NCI-H128 (cell line): ENCODE measurements at regions not wholly inside any gene's neighbourhood (a gene's known extent, or its start where the extent isn't known, plus 50 kb on each side); places are given as distances from the start of the nearest gene placed in this dataset.

Source experiments
- DNase-seq: peaks from one replicate; lab custom pipeline; 2025; ENCODE audit not compliant: unreplicated experiment; lab: John Stamatoyannopoulos, UW

DNA sequence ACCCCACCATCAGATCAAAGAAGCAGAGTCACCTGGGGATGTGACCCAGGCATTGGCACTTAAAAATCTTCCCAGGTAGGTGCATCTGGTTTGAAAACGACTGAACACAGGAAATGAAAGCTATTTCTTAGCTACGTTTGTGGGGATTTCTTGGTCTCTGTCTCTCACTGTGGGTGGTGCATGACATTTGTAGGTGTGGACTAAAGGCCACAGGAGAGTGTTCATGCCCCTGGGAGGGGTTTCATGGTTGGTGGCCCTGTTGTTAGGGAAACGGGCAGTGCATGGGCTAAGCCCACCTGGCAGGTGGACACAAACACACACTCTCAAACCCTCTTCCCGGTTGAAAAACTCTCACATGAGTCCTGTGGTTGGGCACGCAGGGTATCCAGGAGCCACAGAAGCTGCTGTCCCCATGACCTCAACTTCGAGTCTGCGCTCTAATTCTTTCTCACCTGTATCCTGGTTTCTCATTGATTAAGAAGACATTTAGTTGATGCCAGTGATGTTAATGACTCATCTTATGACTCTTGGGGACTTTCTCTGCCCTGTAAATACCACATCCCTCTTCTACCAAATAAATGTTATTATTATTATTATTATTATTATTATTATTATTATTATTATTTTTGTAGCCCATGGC, 119.4 kb downstream of the MRPS6 start:
- DNase-seq, result no peak

- DNase-seq, result no peak
Observed at GRCh38 chr21:34195335-34195734, 122.0 kb downstream of the MRPS6 start.

- no peak for DNase-seq
Observed at GRCh38 chr21:34196996-34197395, 123.6 kb downstream of the MRPS6 start.

DNA sequence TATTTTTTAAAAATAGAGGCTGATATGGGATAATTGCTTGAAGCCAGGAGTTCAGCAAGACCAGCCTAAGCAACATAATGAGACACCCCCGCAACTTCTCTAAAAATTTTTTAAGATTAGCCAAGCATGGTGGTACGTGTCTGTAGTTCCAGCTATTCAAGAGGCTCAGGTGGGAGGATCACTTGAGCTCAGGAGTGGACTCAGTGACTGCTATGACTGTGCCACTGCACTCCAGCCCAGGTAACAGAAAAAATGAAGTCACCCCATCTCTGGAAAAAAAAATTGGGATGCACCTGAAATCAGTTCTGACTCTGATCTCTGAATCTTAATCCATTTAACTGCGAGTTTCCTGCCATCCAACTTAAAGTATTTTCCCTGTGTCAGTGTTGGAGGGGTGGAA, 124.2 kb downstream of the MRPS6 start:
- DNase-seq, result no peak

GRCh38 chr21:34198231-34199120, 125.1 kb downstream of the MRPS6 start:
- DNase-seq, result no peak

GRCh38 chr21:34199121-34199910, 125.9 kb downstream of the MRPS6 start:
- no peak for DNase-seq

DNA sequence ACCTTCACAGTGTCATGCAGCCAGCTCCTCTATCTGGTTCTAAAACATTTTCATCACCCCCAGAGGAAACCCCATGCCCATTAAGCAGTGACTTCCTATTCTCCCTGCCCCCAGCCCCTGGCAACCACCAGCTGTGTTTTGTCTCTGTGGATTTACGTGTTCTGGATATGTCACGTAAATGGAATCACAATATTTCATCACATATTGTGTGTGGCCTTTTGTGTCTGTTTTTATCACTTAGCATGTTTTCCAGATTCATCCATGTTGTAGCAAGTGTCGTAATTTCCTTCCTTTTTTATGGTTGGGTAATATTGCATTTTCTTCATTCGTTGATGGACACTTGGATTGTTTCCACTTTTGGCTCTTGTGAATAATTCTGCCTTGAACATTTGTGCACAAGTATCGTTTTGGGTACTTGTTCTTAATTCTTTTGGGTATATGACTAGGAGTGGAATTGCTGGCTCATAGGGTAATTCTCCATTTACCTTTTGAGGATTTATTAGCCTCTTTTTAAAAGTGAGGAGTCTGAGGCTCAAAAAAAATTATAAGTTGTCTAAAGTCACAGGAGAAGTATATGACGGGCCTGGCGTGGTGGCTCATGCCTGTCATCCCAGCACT, 127.0 kb downstream of the MRPS6 start:
- DNase-seq, result no peak

DNA sequence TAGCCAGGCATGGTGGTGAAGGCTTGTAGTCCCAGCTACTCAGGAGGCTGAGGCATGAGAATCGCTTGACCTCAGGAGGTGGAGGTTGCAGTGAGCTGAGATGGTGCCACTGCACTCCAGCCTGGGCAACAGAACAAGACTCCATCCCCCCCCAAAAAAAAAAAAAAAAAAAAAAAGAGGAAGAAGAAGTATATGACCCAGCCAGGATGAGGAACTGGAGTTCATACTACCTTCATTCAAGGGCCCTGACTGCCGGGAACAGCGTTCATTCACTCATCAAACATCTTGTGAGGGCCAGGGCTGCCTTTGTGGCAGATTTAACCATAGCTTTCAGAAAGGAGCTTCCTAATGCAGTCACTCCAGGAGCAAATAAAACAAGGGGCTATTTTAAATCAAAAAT, 127.6 kb downstream of the MRPS6 start:
- no peak for DNase-seq

GRCh38 chr21:34201481-34201858, 128.1 kb downstream of the MRPS6 start:
- no peak for DNase-seq

DNA sequence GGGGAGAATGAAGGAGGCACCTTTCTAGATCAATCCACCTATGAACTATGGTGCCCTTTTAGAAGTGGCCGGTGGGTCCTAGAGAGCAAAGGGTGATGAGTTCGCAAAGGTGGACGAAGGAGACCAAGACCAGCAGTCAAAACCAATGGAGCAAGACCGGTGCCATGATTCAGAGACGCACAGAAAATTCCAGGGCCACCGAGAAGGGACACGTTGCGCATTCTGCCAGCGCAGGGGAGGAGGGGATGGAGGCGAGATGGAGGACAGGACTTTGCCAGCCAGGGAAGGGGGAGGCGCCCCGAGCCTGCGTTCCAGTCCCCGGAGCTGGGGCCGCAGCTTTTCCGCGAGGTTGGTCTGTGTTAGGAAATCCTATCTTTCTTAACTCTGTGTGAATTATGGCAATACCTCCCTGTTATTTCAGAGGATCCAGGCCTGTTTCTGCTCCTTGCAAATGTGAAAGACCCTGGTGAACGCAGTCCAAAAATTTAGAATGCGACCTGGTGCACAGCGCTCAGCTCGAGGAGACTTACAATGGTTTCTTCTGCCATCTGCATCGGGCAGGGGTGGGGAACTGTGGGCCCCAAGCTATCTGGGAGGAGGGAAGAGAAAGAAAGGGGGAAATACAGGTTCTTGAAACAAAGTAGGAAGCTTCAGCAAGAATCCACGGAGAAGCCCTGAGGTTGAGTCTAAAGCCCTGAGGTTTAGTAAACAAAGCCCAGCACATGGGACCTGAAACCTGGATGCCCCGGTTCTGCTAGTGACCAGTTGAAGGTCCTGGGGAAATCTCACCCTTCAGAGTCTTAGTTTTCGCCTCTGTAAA, 129.4 kb downstream of the MRPS6 start:
- no peak for DNase-seq

DNA sequence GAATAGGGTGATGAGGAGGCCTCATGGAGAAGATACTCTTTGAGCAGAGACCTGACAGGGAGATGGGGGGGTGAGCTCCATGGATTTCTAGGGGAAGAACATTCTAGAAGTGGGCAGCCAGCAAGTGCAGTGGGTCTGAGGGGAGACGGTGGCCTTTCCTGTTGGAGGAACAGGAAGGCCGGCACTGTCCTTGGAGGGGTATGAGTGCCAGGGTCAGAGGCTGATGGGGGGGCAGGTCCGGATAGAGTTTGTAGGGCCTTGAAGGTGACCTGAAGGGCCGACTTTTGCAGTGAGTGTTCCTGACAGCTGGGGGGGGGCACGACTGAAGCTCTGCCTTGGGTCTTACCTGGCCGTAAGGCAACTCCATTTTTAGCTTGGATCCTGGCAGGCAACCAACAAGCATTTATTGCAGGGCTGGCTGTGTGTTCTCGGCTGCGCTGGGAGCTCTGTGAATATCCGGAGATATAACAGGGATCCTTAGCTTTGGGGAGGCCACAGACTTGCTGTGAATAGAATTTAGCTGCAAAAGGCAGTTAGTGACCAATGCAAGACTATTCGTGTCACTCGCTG, 130.6 kb downstream of the MRPS6 start:
- DNase-seq, result no peak

DNA sequence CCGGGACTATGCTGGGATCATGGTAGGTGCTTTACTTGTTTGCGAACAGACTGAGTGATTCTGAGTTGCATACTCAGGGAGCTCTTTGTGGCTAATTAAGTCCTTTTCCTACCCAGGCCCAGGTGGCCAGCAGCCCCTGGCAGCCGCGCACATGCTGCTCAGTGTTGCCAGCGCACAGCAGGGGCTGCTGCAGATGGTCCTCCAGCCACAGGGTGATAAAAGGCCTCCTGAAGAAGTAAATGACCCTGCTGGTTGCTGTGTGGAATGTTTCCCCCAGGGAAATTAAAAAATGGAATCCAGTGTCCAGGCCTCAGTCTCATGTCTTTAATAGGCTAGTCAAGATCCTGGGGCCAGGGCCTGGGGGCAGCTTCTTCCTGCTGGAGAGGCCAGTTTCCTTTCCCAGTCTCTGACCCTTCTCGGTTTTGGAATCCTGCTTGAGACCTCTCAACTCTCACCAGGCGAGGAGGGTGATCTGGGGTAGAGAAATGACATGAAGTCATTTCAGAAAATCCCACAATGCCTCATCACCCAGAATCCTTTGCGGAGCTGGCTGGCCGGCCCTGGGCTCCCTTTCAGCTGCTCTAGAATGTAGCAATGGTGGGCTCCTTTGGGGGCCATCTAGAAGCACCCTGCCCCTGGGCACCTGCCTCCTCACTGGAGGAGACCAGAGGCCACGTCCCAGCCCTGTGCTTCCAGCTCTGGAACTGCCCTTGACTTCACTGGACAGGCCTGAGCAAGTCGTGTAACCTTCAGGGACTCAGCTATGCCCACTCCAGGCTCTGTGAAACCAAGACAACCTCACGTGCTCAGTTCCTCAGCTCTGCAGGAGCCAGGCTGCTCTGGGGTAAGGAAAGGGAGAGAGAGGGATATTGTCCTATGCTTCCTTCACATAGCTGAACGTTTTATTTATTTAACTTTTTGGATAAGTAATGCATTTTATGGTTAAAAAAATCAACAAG, 131.4 kb downstream of the MRPS6 start:
- DNase-seq, result peak; percentile 18

GRCh38 chr21:34205811-34206571, 132.6 kb downstream of the MRPS6 start:
- DNase-seq, result no peak

DNA sequence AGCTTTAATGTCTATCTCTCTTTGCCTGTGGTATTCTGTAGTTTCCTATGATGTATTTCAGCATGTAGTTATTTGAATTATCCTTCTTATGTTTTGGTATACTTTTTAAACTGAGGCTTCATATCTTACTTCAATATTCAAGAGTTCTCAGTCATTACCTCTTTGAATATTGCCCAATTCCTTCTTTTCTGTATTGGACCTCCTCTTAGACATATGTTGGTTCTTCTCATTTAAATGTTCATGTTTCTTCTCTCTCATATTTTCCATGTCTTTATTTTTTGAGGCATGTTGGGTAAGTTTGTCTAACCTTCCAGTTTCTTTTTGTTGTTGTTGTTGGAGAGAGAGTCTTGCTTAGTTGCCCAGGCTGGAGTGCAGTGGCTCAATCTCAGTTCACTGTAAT, 140.6 kb downstream of the MRPS6 start:
- DNase-seq, result no peak

DNA sequence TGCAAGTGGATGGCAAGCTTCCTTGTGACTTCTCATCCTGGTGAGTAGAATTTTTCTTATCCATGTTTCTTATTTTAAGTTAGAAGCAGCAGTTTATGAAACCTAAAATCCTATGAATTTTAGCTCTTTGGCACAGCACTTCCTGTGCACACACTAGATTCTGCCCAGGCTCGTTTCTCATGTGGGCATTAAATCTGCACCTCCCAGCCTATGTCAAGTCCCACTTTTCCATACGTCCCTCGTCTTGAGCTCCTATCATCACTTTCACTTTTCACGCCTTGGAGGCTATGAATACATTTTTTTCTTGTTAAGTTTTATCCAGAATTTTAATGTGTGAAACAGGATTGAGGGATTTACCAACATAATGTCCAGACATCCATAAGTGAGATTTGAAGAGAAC, 142.1 kb downstream of the MRPS6 start:
- no peak for DNase-seq

- DNase-seq, result no peak
Observed at GRCh38 chr21:34215911-34216717, 142.7 kb downstream of the MRPS6 start.

DNA sequence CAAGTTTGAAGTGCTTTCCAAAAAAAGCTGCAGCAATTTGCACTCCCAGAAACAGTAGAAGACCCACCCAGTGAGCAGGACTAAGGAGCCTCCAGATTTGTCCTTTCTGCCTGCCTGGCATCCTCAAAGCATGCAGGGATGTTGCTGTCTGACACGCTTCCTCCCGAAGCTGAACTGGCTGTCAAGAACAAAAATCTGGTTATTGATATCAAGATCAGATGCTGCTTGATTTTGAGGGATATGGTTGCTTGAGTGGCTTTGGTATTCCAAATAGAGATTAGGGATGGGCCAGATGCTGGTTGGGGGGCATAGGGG, 143.3 kb downstream of the MRPS6 start:
- no peak for DNase-seq

DNA sequence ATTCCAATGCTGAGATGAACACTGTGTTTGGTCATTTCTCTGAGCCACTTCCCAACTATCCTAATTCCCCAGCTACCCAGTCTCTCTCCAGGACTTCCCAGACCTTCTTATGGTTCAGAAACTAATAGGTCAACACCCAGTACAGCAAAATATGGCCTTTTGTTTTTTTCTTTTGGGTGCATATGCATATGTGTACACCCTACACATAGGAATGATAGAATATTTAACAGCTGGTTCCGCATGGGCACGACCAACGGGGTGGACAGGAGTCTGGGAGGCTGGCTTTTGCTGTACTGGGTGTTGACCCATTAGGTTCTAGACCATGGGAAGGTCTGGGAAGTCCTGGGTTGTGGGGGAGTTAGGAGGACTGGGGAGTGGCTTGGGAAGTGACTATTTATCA, 143.9 kb downstream of the MRPS6 start:
- DNase-seq, result no peak
